HG02798 (cell line): ENCODE measurements at regions not wholly inside any gene's neighbourhood (a gene's known extent, or its start where the extent isn't known, plus 50 kb on each side); places are given as distances from the start of the nearest gene placed in this dataset.

ENCODE experiments used
- ATAC-seq: cut with Tn5 transposase; IDR thresholded peaks from one replicate; pipeline ENCODE4 v1.9.1; 2021; ENCODE audit warnings: mild to moderate bottlenecking; ENCODE audit not compliant: unreplicated experiment, poor library complexity

DNA sequence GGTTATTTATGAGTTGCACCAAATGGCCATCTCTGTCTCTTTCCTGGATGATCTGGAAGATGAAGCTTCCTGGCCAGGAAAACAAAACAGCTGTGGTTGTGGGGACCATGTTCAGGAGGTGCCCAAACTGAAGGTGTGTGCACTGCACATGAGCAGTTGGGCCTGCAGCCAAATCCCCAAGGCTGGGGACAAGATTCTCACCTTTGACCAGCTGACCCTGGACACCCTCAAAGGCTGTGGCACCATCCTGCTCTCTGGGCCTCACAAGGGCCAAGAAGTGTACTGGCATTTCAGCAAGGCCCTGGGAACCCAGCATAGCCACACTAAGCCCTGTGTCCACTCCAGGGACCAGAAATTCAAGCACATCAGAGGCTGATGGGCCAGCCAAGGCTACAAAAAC lies 84.2 kb downstream of the KCNRG start:
- no peak for ATAC-seq

DNA sequence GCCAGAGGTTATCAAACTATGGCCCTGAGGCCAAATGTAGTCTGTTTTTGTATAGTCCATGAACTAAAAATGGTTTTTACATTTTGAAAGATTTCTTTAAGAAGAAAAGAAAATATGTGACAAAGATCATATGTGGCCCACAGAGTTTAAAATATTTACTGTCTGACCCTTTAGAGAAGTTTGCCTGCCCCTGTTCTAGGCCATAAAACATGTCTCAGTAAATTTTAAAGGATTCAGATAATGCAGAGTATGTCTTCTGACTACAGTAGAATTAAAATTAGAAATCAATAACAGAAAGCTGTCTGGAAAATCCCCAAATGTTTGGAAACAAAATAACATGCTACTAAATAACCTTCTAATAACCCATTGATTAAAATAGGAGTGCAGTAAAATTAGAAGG lies 86.3 kb downstream of the KCNRG start:
- ATAC-seq, result no peak

DNA sequence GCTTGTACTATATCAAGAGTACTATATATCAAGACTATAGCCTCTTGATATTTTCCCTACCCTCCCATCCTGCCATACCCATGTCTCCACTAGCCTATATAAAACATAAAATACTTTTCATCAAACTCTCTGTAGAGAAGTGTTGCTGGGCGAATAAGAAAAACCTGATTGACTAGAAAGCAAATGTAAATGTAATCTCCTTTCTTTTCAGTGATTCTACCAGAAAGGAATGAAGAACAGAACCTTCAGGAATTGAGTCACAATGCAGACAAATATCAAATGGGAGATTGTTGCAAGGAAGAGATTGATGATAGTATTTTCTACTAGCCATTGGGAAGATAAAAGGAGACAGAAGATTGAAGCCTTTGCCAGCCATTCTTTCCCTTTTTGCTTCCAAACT lies 89.2 kb downstream of the KCNRG start:
- no peak for ATAC-seq

DNA sequence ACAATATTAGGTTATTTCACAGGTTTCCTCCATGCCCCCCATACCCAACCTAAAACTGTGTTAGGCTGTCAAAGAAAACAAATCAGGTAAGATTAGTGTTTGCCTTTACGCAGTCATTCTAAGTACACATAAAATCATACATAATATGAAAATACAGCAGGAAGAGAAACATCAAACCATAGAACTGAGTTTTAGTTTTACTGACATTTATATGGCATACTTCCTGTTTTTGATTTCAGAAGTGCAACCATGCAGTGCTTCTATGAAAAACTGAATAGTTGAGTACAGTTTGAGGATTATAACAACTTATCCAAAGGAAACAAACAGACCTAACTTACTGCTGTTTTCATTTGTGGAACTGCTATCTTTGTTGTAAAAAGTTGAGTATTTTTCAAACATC lies 91.3 kb downstream of the KCNRG start:
- peak; percentile 65 for ATAC-seq

DNA sequence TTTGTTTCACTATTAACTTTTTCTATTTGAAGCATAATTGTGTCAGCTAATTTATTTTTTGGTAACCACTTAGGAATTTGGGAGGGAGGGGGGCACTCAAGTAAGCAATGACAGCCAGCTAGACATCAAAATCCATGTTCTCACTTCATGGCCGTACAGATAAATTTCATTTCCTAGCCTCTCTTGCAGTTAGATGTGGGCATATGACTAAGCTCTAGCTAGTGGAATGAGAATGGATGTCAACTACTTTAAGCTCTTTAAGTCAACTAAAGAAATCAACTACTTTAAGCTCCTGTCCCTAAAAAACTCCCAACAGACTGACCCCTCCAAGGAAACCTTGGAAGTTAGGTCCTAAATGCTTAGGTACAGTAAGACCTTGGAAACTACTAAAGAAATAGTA lies 92.0 kb downstream of the KCNRG start:
- ATAC-seq, result no peak

DNA sequence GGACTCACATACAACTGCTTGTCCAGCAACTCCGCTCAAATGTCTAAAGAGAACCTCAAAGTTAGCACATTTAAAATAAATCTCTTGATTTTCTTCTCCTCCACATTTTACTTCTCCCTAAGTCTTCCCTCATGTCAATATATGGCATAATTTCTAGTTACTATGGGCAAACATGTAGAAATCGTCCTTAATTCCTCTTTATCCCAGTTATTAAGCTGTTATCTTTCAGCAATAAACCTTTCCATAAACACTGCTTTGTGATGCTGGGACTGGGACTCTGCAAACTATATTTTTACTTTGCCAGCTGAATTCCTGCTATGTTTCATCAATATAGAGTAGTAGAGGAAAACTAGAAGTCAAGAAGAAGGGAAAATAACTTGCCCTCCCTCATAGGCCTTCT lies 99.7 kb downstream of the KCNRG start:
- no peak for ATAC-seq

DNA sequence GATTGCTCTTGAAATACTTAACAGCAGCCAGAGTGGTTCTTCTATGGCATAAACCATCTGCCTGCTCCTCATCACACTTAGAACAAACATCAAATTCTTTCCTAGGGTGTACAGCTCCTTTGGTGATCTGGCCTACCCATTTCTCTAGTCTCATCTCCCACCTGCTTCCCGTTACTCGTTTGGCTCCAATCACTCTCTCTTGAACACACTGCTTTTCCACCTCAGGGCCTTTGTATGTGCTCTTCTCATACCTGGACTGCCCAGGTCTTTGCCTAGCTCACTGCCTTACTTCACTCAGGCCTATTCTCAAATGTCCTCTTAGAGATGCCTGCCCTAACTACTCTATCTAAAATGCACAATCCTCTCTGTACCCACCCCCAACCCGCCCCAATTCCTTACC lies 100.5 kb downstream of the KCNRG start:
- no peak for ATAC-seq

DNA sequence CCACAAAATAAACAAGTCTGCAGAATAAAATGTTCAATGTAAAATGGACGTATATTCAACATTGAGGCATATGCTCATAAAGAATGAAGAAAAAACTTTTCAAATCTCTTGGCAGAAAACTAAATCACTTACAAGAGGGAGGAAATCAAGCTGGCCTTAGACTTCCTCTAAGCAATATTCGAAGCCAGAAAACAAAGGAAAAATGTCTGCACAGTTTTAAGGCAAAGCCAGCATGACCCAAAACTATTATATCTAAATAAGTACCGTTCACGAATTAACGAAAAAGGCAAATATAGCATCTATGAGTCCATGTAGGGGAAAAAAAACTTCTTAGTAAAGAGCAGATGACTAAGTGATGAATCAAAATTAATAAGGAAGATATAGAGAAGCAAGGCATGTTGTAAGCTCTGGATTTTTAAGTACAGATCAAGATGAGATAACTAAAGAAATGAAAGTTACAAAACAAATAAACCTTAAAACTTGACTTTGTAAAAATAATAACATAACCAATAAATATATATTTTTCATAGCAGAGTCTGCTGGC lies 101.3 kb downstream of the KCNRG start:
- ATAC-seq, result no peak

DNA sequence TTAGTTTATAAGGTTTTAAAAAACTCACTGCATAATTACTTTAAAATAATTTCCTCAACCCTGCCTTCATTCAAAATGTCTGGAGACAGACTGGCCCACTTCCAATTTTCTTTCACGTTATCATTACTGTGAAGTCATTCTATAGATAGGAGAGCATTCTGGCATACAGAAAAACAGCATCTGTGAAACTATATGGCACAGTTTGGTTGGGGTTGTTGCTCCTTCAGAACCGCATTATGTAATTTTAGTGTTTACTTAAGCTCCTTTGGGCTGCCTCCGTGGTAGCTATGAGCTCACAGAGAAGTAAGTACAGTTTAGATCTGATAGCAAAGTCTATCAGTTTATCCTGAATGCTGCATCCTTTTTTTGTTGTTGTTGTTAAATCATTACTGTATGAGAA lies 104.3 kb downstream of the KCNRG start:
- ATAC-seq, result no peak

DNA sequence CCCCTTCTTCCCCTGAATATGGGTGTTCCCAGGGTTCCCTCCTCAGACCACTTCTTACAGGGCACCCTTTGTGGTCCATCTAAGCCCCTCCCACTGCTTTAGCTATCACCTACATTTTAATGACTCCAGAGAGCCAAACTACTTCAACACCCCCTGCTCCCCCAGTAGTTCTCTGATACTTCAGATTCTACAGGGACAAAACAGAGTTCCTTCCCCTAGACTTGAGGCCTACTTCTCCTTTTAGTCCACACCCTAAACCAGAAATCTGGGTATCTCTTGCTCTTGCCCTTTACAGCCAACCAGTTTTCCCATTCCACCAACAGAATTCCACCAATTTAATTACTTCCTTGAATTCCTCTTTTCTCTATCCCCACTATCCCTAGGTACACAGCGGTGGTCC lies 107.2 kb downstream of the KCNRG start:
- no peak for ATAC-seq

DNA sequence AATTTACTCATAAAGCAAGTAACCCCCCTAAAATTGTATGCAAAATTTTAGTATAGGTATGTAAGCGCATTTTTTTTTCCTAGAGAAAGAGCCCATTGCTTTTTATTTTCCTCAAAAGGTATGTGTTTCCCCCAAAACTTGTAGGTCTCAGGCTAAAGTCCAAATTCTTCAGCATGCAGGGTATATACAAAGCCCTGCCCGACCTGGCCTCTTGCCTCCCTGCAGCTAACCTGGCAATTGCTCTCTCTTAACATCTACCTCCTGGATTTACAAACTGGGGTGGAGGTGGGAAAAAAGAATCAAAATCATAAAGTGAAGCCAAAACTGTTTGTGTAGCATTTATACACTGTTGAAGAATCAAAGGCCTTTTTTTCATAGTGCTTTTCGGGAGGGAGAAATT lies 107.8 kb downstream of the KCNRG start:
- ATAC-seq, result no peak

DNA sequence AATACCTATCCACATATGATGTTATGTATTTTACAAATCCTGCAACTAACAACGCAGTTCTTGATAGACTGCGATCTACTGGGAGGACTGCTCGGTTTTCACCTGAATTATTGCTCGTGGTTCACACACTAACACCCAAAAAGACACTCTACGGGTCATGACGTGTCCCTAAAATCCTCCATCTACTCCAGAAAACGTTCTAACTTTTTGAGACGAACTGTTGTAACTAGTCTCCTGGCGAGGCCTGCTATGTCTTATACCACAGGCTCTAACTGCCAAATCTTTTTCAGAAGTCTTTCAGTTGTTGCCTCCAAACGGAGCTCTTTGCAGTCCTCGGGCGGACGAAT lies 108.2 kb downstream of the KCNRG start:
- ATAC-seq, result no peak

DNA sequence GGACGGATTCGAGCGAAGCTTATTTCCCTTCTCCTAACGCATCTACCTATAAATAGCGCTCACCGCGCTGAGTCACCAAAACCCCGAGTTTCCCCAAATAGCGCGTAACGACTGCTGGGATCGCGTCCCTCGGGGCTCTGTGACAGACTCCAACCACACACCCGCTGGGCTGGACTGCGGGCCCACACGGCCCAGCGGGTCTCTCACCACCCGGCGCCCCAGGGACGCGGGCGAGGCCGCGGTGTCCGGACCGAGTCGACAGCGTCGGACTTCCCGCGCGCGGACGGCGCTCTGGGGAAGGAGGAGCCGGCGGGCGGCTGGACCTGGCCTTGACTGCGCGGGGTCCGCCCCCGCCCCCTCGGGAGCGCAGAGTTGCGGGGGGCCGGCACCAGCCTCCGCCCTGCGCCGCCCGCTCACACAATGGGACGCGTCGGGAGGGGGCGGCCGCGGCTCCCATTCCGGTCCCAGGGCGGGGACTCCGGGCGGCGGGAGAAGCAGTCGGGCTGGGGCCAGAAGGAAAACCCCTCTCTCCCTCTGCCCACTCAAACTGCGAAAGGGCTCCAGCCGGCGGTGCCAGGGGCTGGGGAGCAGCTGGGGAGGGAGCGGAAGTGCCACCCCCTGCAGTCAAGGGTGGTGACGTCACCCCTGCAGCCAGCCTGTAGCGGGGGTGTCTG lies 108.8 kb downstream of the KCNRG start:
- peak; percentile 79 for ATAC-seq

DNA sequence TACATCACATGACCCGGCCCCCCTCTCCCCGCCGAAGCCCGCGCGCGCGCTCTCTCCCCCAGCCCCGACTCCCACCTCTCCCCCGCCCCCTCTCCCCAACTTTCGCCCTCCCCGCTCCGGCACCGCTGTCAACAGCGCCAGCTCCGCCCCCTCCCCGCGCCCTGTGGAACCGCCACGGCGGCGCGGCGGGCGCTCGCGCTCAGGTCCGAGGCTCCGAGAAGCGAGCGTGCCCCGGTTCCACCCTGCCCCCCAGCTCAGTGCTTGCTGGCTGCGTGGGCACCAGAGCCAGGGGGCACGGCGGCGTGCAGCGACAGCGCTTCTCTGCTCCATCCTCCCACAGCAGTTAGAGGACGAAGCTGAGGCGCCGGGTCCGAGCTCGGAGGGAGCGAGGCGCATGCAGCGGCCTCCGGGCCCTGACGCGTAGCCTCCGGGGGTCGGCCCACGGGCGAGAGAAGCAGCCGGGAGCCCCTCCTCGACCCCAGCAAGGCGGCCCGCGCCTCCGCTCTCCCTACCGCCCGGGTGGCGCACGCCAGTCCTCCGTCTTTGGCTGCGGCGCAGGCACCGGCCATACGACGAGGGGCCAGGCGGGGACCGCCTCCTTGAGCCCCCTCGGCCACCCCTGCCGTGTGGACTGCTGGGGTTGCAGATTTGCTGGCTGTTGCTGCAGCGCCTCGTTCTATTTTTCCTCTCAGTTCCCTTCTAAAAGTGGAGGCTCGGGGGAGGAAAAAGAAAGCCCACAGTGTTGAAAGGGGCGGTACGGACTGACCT lies 109.5 kb downstream of the KCNRG start:
- peak; percentile 38 for ATAC-seq

DNA sequence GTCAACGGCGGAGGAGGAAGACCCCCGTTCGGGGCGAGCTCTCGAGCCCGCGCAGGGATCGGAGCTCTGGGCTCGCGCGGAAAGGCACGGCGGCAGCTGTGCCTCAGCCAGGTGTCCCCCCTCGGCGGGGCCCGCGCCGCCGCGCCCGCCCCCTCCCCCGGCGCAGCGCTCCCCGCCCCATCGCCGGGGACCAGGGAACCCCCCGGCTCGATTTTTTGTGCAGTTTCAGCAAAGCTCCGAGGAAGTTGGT lies 110.0 kb downstream of the KCNRG start:
- ATAC-seq, result peak; percentile 10

DNA sequence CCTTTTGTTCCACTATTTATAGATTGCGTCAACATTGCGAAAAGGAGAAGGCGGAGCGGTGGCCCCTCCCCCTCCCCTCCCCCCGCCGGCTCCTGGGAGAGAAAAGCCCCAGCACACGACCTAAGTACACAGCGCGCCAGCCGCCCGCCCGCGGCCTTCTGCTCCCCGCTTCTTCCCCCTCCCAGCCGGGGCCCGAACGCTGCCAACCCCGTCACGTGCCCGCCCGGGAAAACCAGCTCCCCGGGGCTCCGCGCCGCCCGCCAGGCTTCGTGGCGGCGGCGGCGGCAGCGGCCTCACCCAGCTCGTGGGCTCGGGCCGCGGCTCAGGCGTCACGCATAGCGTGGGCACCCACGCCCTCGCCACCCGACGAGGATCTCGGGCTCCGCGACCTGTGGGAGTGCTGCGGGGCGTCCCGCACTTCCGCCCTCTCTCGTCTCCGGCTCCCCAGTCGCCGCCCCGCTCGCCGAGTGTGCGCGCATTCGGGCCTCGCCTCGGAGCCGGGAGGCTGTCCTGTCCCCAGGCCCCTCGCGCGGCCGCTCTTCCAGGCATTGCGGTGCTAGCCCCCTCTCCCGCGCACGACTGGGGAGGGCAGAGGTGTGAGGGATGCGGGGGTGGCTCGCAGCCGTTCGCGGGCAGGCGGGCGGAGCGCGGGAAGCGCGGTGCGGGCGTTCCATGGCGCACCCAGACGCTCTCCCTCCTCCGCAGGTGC lies 110.5 kb downstream of the KCNRG start:
- ATAC-seq, result peak; percentile 17

DNA sequence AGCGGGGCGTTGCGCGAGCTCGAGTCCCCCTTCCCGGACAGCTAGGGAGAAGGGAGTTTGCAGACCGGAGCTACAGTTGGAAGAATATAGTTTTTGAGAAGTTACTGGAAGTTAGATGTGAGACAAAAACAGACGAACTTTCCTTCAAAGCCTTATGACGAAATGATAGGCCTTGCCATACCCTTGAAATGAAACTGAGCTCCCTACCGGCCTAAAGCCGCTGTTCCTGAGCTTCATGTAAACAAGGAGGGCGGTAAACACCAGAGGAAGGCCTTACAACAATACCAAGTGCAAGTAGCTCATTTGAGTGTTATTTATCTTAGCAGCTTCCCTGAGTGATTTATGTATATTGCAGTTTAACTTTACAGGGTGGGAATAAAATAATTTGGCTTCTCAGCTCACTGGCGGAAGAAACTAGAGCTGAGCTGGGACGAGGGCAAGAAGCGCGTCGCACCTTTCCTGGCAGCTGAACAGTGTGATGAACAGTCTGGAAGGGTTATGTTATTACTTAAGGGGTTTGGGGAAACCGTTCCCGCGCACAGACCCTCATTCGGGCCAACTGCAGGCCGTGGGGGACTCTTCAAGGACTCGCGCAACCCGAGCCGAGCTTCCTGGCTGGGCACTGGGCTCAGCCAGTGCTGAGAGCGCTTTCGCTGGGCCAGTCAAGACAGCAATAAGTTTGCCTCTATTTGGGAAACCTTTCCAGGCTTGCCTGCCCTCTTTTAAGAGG lies 111.2 kb downstream of the KCNRG start:
- ATAC-seq, result no peak

DNA sequence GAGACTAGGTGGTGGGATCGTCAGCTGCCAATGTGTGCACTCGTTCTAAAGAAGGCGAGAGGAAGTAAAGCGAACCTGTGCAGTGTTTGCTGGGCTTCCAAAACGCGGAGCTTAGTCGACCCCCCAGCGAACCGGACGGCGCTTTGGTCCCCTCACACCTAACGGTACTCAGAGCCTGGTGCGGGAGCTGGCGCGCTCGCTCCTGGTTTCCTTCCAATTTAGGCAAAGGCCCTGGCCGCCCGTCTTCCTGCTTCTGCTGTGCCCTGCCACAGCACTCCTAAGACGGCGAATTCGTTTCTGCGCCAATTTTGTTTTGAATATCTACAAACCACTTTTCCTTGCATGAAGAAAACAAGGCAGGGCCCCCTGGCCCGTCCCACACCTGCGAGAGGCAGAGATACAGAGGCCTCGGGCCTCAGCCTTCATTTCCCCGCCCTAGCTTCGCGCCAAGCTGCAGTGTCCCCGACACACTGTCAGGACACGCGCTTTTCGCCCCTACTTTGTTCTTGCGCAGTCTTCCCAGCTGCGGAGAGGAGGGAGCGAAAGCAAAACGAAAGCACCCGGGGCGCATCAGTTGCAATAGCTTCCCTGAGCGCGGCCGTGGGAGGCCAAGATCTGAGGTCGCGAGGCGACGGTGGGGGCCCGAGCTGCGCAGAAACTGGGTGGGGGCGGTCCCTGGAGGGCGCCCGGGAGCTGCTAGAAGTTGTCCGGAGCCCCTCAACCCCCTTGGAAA lies 111.9 kb downstream of the KCNRG start:
- no peak for ATAC-seq

DNA sequence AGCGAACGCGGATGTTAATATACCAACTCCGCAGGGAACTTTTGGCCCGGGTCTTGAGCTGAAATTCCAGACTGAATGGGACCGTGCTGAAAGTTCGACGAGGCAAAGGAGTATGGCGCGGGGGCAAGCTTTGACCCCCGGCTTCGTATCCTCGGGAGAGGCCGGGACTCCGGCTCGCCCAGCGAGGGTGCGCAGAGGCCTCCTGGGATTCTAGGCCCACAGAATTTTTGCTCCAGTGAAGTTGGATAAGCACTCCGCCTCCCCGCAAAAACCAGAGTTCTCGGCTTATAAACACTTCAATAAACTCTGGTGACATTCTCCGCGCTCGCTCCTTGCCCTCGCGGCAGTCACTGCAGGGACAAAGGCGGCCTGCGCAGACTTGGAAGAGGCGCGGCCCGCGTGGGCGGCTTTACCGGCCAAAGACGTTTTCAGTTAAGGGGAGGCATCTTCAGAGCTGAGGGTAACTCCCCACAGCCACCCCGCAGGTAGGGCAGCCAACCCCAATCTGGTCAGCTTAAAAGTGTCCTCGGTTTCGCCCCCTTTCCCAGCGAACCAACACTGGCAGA lies 112.6 kb downstream of the KCNRG start:
- no peak for ATAC-seq

DNA sequence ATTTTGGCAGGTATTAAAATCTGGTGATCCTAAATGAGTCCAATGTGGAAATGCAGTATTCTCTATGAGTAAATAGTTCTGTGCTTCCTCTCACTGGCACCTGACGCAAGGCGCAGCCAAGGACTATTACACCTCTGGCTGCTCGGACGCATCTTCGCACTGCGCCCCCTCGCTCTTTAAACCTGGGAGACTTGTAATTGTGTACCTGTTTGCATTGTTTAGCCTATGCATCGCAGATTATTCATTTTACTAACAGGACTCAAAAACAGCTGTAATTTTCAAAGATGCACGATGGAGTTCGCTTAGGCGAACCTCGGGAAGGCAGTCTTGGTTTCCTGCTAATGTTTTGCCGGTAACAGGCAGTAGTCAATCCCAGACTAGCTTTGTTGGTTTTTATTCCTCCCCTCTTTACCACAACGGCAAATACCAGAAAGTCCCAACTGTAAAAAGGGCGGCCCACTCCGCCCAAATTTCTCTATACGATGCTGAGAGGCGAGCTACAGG lies 113.2 kb downstream of the KCNRG start:
- no peak for ATAC-seq
